SK-MEL-5 (cell line): ENCODE measurements at regions not wholly inside any gene's neighbourhood (a gene's known extent, or its start where the extent isn't known, plus 50 kb on each side); places are given as distances from the start of the nearest gene placed in this dataset.

Experiments
- DNase-seq: peaks from one replicate; pipeline ENCODE4 v3.0.0-alpha.2; 2016; ENCODE audit warnings: low read depth, low spot score
- in situ Hi-C: cut with HindIII; loops from 2 replicates; pipeline ENCODE4 v1.10.0; 2016; ENCODE audit warnings: low sequenced_read_pairs, high pct_unique_total_duplicates, low pct_unique_long_range_greater_than_20kb

DNA sequence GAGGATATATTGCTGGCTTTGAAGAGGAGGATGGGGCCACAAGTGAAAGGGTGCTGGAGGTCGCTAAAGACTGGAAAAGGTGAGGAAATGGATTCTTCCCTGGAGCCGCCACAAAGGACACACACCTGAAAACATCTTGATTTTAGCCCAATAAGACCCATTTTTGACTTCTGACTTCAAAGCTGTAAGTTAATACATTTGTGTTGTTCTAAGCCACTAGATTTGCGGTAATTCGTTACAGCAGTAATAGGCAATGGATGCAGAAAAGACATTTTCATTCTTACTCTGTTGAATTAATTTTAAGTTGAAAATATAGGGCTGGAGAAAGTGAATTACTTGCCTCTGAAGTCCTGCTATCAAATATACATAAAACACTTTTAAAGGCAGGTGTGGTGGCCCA lies 117.7 kb upstream of the RAB12 start:
- no peak for DNase-seq
- in situ Hi-C loops = no loop called here

DNA sequence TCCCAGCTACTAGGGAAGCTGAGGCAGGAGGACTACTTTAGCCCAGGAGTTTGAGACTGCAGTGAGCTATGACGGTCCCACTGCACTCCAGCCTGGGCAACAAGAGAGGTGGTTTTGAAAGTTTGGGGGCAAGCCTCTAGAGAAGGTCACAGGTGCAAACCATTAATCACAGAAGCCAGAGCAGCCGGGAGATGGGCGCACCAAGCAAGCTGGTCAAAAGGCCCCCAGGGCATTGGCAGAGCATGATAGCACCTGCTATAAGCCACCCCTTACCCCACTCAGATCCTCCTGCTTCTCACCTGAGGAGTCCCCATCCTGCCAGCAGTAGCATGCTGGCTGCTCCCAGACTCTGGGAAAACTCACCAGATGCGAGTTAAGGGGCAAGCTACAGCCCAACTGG lies 116.1 kb upstream of the RAB12 start:
- no peak for DNase-seq
- in situ Hi-C loops = no loop called here

DNA sequence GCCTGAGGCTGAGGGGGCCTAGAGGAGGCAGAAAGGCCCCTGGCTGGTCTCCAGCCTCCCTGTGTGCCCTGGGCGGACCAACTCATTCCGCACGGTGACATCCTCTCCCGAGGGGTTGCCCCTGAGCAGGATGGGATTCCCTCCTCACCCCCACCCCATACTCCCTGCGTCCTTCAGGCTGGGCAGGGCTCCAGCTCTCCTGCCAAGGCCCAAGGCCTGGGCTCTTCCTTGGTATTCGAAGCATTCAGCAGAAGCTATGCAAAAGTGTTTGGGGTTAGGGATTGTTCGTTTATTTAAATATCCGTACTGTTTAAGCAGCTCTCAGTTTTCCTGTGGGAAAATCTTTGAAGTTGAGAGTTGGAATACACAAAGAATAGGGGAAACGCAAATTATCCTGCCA lies 113.1 kb upstream of the RAB12 start:
- in situ Hi-C loops = no loop called here
- no peak for DNase-seq

DNA sequence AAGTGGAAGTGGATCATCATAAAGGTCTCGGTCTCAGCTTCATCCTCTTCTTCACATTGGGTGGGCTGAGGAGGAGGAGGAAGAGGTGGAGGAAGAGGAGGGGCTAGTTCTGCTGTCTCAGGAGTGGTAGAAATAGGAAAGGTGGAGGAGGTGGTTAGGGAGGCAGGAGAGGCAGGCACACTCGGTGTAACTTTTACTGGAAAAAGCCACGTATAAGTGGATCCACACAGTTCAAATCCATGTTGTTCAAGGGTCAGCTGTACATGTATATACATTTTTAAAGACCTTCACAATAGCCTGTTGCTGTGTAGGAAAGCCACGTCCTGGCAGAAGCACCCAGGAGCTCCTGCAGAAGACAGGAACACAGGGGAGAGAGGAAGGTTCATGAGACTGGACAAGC lies 110.3 kb upstream of the RAB12 start:
- in situ Hi-C loops = no loop called here
- DNase-seq = no peak

DNA sequence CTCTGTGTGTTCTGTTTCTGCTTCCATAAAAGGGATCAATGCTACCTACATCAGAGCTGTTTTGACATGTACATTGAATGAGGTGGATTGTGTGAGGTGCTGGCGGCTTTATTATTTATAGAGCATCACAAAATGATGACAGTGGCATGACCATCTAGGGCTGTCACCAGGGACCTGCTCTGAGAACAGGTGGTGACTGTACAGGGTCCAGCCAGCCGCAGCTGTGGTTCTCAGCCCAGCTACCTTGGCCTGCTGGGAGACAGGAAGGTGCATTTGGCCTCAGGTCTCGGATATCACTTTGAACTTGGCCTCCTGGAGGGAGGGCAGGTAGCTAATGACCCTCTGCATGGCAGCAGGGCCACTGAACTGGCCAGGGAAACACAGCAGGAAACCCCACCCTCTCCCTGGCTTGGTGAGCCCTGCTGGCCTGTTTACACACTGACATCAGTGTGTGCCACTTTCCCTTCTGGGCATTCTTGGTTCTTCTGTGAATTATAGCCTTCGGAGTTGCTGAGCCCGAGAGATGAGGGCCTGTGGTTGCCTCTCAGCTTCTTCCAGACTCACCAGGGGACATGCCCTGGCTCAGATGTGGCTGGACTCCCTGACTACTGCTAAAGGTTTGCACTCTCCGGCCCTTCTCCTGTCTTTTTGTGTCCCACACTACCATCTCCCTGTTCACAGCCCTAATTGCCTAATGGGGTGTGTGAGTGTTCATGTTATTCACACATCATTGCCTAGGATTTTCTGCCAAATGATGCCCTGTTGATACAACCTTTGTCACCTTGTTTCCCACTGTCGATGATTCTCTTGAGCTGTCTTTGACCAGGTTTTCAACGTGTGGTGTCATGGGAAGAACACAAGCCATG lies 109.2 kb upstream of the RAB12 start:
- in situ Hi-C loops = no loop called here
- DNase-seq = no peak

DNA sequence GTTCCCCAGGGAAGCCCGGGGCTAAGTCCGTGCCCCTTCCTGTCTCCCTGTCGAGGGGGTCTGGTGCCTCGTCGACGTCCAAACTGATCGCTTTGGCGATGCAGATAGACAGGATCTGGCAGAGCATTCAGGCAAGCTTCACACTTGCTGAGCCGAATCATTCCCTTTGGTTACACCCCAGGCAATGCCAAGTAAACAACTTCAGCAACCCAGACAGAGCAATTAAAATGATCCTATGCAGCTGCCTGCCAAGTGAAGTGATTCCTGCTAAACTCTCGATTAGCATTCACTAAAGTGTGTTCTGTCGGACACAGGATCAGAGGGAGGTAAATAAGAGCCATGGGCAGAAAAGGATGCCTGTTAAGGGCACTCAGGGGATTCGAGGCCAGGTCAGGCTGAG lies 108.2 kb upstream of the RAB12 start:
- in situ Hi-C loops = no loop called here
- DNase-seq = no peak

DNA sequence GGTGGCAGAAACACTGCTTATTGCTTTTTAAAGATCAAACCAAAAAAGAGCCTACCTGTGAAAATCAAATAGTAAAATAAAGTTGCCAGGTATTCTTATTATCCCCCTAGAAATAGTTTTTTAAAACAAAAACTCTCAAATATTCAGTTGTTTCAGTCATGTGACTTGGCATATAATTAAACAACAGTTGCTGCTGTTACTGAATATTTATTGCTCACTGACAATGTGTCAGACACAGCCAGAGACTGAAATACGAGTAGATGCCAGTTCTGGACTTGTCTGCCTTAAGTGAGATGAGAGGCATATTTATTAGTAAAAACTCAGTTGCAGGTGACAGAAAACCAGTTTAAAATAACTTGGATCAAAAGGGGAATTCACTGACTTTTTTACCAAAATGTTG lies 106.0 kb upstream of the RAB12 start:
- no peak for DNase-seq
- in situ Hi-C loops = no loop called here

DNA sequence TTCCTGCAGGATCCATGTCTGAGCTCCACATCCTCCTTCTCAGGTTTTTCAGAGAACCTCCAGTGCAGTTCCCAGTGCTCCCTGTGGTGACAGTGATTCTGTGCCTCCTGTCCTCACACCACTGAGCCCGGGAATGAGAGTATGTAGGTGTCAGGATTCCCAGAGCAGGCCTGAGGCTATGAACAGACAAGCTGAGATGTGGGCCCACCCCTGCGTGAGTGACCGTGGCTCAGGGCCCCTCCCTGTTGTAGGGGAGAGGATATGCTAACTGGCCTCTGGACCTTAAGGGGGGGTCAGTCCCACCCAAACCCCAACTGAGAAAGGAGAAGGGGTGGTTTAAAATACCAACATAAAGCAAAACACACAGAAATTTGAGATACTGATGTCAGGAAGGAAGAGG lies 104.8 kb upstream of the RAB12 start:
- in situ Hi-C loops = no loop called here
- DNase-seq = no peak

DNA sequence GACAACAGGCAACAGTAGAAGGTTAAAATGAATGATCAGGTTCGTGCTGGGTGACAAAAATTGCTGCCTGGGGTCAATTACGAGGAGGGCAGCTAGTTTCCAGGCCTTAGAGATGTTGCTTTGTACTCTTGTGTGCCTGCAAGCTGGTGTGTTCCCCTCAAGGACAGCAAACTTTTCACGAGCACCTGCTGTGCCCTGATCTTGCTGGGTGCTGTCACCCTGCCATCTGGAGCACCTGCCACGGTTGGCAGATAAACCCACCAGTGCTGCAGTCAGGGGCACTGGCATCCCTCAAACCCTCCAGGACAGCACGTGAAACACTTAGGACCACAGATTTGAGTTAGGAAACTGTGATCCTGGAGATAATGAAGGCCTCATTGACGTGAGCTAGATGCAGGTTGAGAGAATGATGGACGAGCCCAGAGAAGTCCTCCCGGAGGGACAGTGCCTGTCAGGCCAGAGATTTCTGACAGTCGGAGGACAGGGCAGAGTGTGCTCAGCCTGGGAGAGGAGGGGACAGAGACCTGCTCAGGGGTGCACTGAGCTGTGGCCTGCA lies 104.3 kb upstream of the RAB12 start:
- no peak for DNase-seq
- in situ Hi-C loops = no loop called here

DNA sequence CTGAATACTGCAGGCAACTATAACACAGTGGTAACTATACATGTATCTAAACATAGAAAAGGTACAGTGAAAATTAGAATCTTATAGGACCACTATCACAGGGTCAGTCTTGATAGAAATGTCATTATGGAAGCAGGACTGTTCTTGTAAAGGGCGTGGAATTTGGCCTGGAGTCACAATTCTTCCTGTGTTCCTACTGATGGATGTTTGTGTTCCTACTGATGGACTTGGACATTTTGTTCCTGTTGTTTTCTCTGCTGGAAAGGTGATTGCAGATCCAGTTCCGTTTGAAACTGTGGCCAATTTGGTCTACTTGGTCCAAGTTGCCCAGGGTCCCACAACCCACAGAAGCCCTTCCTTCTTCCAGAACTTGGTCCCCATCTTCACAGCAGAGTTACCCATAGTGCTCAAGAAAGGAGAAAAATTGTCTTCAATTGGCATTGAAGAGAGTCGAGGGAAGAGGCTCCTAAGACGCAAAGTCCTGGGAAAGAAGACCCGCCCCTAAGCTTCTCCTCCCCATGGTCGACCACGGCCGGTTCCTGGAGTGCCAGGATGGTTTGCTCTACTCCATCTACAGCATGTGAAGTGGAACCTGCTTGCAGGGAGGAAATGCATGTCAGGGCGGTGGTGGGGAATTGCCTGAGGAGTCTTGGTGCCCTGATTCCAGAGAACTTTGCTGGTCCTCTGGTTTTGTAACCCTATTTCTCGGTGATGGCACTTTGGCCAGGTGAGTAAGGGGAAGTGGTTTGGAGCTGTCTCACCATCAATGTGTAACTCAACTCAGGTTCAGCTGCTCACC lies 102.8 kb upstream of the RAB12 start:
- DNase-seq = no peak
- in situ Hi-C loops = no loop called here

DNA sequence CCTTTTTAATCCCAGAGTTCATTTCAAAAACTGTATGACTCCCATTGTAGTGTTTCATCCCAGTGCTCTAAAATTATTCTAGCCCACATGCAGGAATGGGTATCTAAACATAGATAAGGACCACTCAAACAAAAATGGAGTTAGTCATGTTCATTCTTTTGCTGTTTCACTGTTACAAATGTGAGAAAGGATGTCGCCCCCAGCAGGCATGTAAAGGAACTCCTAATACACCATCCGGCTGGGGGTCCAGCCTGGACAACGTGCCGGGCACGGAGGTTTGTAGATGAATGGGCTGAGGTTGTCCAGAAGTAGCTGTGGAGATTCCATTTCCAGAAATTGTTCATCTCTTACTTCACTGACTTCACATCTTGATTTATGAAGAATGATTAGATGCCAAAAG lies 101.9 kb upstream of the RAB12 start:
- DNase-seq = peak; percentile 51
- in situ Hi-C loops = no loop called here

DNA sequence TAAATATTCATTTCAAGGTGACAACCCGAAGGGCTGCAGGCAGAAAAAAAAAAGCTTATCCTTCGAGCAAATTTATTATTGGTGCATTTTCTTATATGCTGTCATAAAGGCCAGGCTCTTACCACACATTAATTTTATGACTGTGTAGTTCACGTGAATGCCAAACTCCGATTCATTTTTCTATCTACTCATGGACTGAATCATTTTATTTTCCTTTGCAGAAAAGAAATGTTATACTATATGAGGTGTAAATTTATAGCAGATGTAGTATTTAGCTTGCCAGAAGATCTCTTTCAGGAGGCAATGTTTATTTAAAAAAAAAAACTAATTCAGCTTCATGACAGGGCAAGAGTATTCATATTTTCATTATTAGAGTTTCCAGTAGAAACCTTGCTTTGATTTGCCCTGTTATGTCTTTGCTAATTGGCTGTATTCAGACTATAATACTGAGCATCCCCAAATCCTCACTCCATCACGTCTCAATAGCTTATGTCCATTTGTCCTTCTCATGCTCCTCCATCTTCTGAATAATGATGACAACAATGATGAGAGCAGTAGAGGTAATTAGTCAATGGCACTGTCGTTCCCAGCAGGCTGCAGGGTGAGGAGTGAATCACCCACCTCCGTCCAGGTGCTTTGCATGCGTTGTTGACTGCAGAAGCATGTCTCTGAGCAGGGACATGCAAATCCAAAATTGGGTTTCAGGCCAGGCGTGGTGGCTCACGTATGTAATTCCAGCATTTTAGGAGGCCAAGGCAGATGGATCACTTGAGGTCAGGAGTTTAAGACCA lies 101.1 kb upstream of the RAB12 start:
- no peak for DNase-seq
- in situ Hi-C loops = no loop called here

DNA sequence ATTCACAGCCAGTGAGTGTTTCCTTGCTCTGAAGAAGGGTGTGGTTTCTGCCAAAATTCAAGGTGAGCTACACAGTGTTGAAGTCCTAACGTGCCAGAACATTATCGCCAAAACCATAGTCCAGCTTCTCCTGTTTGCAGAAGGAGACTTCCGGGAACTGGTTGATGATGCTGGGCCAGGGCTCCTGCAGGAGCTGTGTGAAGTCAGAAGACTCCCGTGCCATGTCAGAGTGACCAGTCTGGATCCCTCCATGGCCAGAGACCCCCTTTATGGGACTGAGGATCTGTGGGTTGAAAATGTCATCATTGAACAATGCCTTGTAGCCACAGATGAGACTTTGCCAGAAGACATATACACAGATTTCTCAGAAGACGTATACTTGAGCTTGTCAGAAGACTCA lies 96.0 kb upstream of the RAB12 start:
- in situ Hi-C loops = no loop called here
- no peak for DNase-seq

DNA sequence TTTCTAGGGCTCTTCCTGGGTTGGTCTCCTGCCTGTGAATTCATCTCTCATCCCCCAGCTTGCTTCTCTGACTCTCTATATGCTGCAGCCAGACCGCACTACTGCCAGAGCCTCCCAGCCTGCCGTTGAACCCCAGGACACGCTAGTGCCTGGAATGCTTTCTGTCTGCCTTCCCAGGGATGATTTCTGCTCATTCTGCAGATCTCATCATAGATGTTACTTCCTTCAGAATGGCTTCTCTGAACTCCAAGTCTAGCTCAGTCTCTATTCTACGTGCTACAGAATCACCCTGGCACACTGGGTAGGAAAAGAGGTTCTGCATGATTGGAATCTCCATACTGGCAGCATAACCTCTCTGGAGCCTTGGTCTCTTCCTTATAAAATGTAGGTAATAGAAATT lies 94.8 kb upstream of the RAB12 start:
- in situ Hi-C loops = no loop called here
- DNase-seq = no peak

DNA sequence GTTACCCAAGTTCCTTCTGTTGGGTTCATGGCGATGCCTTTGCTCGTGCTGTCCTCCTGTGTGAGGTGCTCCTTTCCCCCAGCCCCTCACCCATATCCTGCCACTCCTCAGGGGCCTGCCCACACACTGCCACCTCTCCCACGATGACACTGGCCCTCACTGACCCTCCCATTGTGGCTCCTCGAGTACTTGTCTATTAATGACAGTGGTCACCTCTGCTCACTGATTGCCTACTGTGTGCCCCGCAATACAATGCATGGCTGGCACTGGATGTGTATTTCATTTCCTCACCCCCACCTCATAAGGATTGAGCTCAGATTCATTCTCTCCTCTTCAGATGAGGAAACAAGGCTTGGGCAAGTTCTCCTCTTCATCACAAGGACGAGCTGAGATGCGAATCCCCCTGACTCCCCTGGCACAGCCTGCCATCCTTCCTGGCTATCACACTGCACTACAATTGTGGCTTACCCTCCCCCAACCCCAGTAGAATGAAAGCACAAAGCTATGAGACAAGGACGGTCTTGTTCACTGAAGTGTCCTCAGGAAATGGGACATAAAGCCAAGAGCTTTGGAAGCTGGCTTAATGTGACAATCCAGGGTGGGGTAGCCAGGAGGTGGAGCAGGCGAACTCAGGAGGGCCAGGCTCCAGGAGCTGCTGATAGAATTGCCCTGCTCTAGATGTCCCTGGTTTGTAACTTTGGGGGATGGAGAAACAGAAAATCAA lies 93.9 kb upstream of the RAB12 start:
- in situ Hi-C loops = no loop called here
- no peak for DNase-seq

DNA sequence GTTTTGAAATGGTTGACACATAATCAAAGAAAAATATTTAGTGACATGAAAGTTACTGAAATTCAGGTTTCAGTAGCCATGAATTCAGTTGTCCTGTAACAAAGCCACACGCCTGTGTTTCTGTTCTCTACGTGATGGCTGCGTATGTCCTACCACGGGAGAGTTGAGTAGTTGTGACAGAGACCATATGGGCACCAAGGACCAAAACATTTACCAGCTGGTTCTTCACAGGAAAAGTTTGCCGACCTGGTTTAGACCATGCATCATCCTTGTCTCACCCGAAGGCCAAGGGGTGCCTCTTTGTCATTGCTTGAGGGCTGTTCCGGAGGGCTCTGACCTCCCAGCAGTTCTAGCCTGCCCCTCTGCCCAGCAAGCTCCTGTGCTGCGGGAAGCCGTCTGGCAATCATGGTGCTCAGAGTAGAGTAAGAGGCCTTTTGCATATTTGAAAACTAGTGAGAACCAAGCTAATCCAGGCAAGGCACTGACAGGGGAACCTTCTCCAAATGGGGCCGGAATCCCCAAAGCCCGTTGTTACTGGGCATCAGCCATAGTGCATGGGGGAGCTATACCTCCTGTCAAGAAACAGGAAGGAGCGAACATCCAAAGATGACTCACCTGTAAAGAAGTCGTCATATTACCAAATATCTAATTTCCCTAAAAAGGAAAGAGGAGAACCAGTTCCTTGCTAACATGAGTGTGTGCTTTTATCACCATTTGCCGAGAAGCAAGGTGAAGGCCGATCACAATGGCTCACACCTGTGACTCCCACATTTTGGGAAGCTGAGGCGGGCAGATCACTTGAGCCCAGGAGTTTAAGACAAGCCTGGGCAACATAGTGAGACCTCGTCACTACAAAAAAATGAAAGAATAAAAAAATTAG lies 92.6 kb upstream of the RAB12 start:
- no peak for DNase-seq
- in situ Hi-C loops = no loop called here

DNA sequence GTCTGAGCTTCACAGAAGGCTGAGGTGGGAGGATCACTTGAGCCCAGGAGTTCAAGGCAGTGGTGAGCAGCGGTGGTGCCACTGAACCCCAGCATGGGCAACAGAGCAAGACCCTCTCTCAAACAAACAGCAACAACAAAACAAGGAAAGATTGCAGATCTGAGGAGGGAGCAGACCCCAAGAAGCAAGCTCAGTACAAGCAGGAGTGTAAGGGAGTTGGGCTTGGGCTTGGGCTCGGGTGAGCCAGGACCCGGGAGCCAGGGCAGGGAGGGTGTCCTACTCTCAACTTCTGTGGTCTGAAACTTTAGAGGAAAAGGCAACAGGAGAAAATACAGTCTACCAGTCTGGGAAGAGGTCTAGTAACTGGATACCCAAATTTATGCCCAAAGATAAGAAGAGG lies 92.0 kb upstream of the RAB12 start:
- in situ Hi-C loops = no loop called here
- DNase-seq = no peak
